PFSK-1 (cell line): ENCODE measurements at regions not wholly inside any gene's neighbourhood (a gene's known extent, or its start where the extent isn't known, plus 50 kb on each side); places are given as distances from the start of the nearest gene placed in this dataset.

ENCODE experiments used
- POLR2AphosphoS5 ChIP-seq: IDR thresholded peaks from 2 replicates; pipeline ENCODE4 v1.6.1; 2012; ENCODE audit warnings: low read depth, mild to moderate bottlenecking, control low read depth, low read length, moderate library complexity
- REST ChIP-seq, 2 experiments: IDR thresholded peaks; 2 replicates each; pipeline versions ENCODE4 v1.6.1 to v1.8.0; 2011 to 2012; ENCODE audit warnings: low read depth in 2 of 2, low read length in 2 of 2, control low read depth in 1 of 2, inconsistent platforms in 1 of 2, mild to moderate bottlenecking in 1 of 2, moderate library complexity in 1 of 2; ENCODE audit not compliant: insufficient read depth in 1 of 2
- SIN3A ChIP-seq: IDR thresholded peaks from 2 replicates; pipeline ENCODE4 v1.6.1; 2012; ENCODE audit warnings: mild to moderate bottlenecking, low read length, moderate library complexity, borderline replicate concordance; ENCODE audit not compliant: insufficient read depth
- TAF1 ChIP-seq: IDR thresholded peaks from 2 replicates; pipeline ENCODE4 v1.6.1; 2012; ENCODE audit warnings: low read length, control low read depth, borderline replicate concordance; ENCODE audit not compliant: insufficient read depth

GRCh38 chr14:42804141-42804540, 1197.5 kb downstream of the LRFN5 start:
- TF ChIP-seq POLR2AphosphoS5: no peak
- no peak for TF ChIP-seq TAF1
- no peak for TF ChIP-seq REST (IDR thresholded peaks at IDR 0.05; ENCODE audit: insufficient read depth in 1 of 2, low read depth in 2 of 2, low read length in 2 of 2)
- no peak for TF ChIP-seq SIN3A
